H1 (cell line): ENCODE measurements at regions not wholly inside any gene's neighbourhood (a gene's known extent, or its start where the extent isn't known, plus 50 kb on each side); places are given as distances from the start of the nearest gene placed in this dataset.

Experiments
- CTCF ChIA-PET: fragments of 300-600 bp; sonication (Branson Sonifier 250); formaldehyde crosslinking; loops from one replicate; lab custom pipeline; 2021; ENCODE audit not compliant: partially characterized antibody; lab: Charles Lee
- POLR2A ChIA-PET: fragments of 300-600 bp; sonication (Branson Sonifier 250); formaldehyde crosslinking; loops from one replicate; lab custom pipeline; 2021; ENCODE audit warnings: inconsistent platforms; ENCODE audit not compliant: partially characterized antibody; lab: Charles Lee
- DNase-seq, 2 experiments: peaks; one replicate each; pipeline versions ENCODE4 v3.0.0 to v3.0.0-alpha.2; 2010 to 2022; ENCODE audit warnings: low spot score in 2 of 2, low read depth in 1 of 2, mixed read lengths in 1 of 2
- FAIRE-seq: peaks from 2 replicates; lab custom pipeline; 2011; peaks lifted over from hg19 to GRCh38; lab: Jason Lieb, UNC
- H2AFZ ChIP-seq: 2 replicates; pipeline ENCODE4 v1.8.1; 2012; ENCODE audit warnings: low read length, inconsistent platforms
- H2AK5ac ChIP-seq: 2 replicates; pipeline ENCODE4 v1.6.1; 2013; ENCODE audit warnings: low read depth, low read length
- H2BK120ac ChIP-seq: replicated peaks from 2 replicates; pipeline ENCODE3; 2013; ENCODE audit warnings: low read depth, low read length, inconsistent platforms
- H2BK12ac ChIP-seq: 2 replicates; pipeline ENCODE4 v1.6.1; 2013; ENCODE audit warnings: low read depth, low read length
- H2BK15ac ChIP-seq: 2 replicates; pipeline ENCODE4 v1.6.1; 2013; ENCODE audit warnings: low read length
- H2BK20ac ChIP-seq: 2 replicates; pipeline ENCODE4 v1.6.1; 2013; ENCODE audit warnings: low read length
- H2BK5ac ChIP-seq: 2 replicates; pipeline ENCODE4 v1.6.1; 2013; ENCODE audit warnings: low read depth, low read length
- H3K14ac ChIP-seq: 2 replicates; pipeline ENCODE4 v1.6.1; 2013; ENCODE audit warnings: inconsistent platforms; ENCODE audit not compliant: insufficient read length
- H3K18ac ChIP-seq: 2 replicates; pipeline ENCODE4 v1.6.1; 2013; ENCODE audit warnings: low read length; ENCODE audit errors: extremely low read depth
- H3K23ac ChIP-seq: 2 replicates; pipeline ENCODE4 v1.6.1; 2013; ENCODE audit warnings: inconsistent platforms; ENCODE audit not compliant: insufficient read length
- H3K23me2 ChIP-seq: 2 replicates; pipeline ENCODE4 v1.6.1; 2013; ENCODE audit warnings: low read depth, low read length
- H3K27ac ChIP-seq: 2 replicates; pipeline ENCODE4 v1.6.1; 2011; ENCODE audit warnings: low read depth, low read length, inconsistent platforms
- H3K27me3 ChIP-seq, 4 experiments: replicated peaks in 1 of 4; 1 replicate in 1 of 4; 2 replicates in 3 of 4; pipeline versions ENCODE4 v1.6.1 to v1.8.1; 2011 to 2013; ENCODE audit warnings: low read length in 3 of 4, mild to moderate bottlenecking in 3 of 4, inconsistent platforms in 2 of 4, mixed read lengths in 2 of 4, moderate library complexity in 1 of 4; ENCODE audit not compliant: control insufficient read depth in 3 of 4, insufficient read depth in 3 of 4; ENCODE audit errors: extremely low read depth in 1 of 4
- H3K36me3 ChIP-seq, 4 experiments: 2 replicates each; pipeline versions ENCODE4 v1.6.1 to v1.8.1; 2011 to 2013; ENCODE audit warnings: mild to moderate bottlenecking in 4 of 4, low read length in 3 of 4, moderate library complexity in 2 of 4, control low read depth in 1 of 4, inconsistent platforms in 1 of 4; ENCODE audit not compliant: insufficient read depth in 4 of 4, control insufficient read depth in 2 of 4
- H3K4ac ChIP-seq: replicated peaks from 2 replicates; pipeline ENCODE3; 2013; ENCODE audit warnings: low read length, low read depth, mixed read lengths, inconsistent platforms; ENCODE audit not compliant: insufficient read length
- H3K4me1 ChIP-seq, 4 experiments: replicated peaks in 1 of 4; 1 replicate in 1 of 4; 2 replicates in 3 of 4; pipeline versions ENCODE4 v1.6.1 to v1.8.1; 2011 to 2013; ENCODE audit warnings: low read length in 3 of 4, inconsistent platforms in 2 of 4, mixed read lengths in 1 of 4; ENCODE audit not compliant: insufficient read depth in 4 of 4, control insufficient read depth in 3 of 4
- H3K4me2 ChIP-seq, 2 experiments: 2 replicates each; pipeline versions ENCODE4 v1.6.1 to v1.8.1; 2011 to 2013; ENCODE audit warnings: low read depth in 2 of 2, low read length in 2 of 2, control low read depth in 1 of 2, inconsistent platforms in 1 of 2, mild to moderate bottlenecking in 1 of 2; ENCODE audit not compliant: insufficient read depth in 1 of 2
- H3K4me3 ChIP-seq, 4 experiments: fragments of 200-600, 300-600 bp in 1 of 4; sonication (generic), shearing (Covaris generic), sonication (Bioruptor Twin) in 1 of 4; 2 replicates each; pipeline versions ENCODE4 v1.5.1 to v1.8.1; 2011 to 2016; ENCODE audit warnings: low read length in 4 of 4, low read depth in 3 of 4, control low read depth in 2 of 4, inconsistent platforms in 2 of 4, mild to moderate bottlenecking in 2 of 4, mixed read lengths in 1 of 4, moderate library complexity in 1 of 4; ENCODE audit not compliant: insufficient read depth in 2 of 4; ENCODE audit errors: extremely low read depth in 1 of 4
- H3K56ac ChIP-seq: replicated peaks from 2 replicates; pipeline ENCODE3; 2013; ENCODE audit warnings: low read depth, mild to moderate bottlenecking, mixed read lengths, low read length, inconsistent platforms; ENCODE audit not compliant: insufficient read length
- H3K79me1 ChIP-seq: 2 replicates; pipeline ENCODE4 v1.6.1; 2013; ENCODE audit warnings: low read depth, low read length, control low read depth
- H3K79me2 ChIP-seq, 2 experiments: 2 replicates each; pipeline versions ENCODE4 v1.6.1 to v1.8.1; 2012 to 2013; ENCODE audit warnings: low read length in 2 of 2, mild to moderate bottlenecking in 2 of 2, inconsistent platforms in 1 of 2; ENCODE audit not compliant: insufficient read depth in 2 of 2, control insufficient read depth in 1 of 2
- H3K9ac ChIP-seq, 4 experiments: replicated peaks in 1 of 4; 1 replicate in 1 of 4; 2 replicates in 3 of 4; pipeline versions ENCODE4 v1.6.1 to v1.8.1; 2011 to 2013; ENCODE audit warnings: low read depth in 3 of 4, low read length in 3 of 4, control low read depth in 2 of 4, mild to moderate bottlenecking in 2 of 4, moderate library complexity in 2 of 4, inconsistent platforms in 1 of 4; ENCODE audit errors: extremely low read depth in 1 of 4
- H3K9me3 ChIP-seq, 2 experiments: 2 replicates each; pipeline versions ENCODE4 v1.6.1 to v1.8.1; 2012 to 2013; ENCODE audit warnings: mild to moderate bottlenecking in 2 of 2, moderate library complexity in 2 of 2, control low read depth in 1 of 2, inconsistent platforms in 1 of 2, low read depth in 1 of 2, low read length in 1 of 2, mixed read lengths in 1 of 2; ENCODE audit not compliant: insufficient read depth in 2 of 2
- H4K20me1 ChIP-seq, 2 experiments: replicated peaks in 1 of 2; 2 replicates each; pipeline versions ENCODE3 to v1.8.1; 2011 to 2013; ENCODE audit warnings: inconsistent platforms in 2 of 2, low read length in 2 of 2, mild to moderate bottlenecking in 1 of 2; ENCODE audit not compliant: insufficient read depth in 2 of 2, control insufficient read depth in 1 of 2
- H4K5ac ChIP-seq: 2 replicates; pipeline ENCODE4 v1.6.1; 2013; ENCODE audit warnings: low read length, low read depth, mixed read lengths, inconsistent platforms; ENCODE audit not compliant: insufficient read length
- H4K8ac ChIP-seq: 2 replicates; pipeline ENCODE4 v1.8.0; 2013; ENCODE audit warnings: mild to moderate bottlenecking, moderate library complexity, low read length, inconsistent platforms; ENCODE audit not compliant: insufficient read depth; ENCODE audit errors: extremely low read depth
- H4K91ac ChIP-seq: replicated peaks from 2 replicates; pipeline ENCODE3; 2013; ENCODE audit warnings: low read length, mixed read lengths, inconsistent platforms; ENCODE audit not compliant: insufficient read length
- BRCA1 ChIP-seq: IDR thresholded peaks from 2 replicates; pipeline ENCODE4 v1.6.1; 2012; ENCODE audit warnings: low read depth, low read length, improper control_type of control experiment
- CTCF ChIP-seq, 3 experiments: IDR thresholded peaks; 1 replicate in 2 of 3; 2 replicates in 1 of 3; pipeline versions ENCODE4 v1.5.1 to v1.6.1; 2011; ENCODE audit warnings: low read length in 3 of 3, mild to moderate bottlenecking in 3 of 3, inconsistent platforms in 2 of 3, low read depth in 1 of 3, moderate library complexity in 1 of 3; ENCODE audit not compliant: insufficient read depth in 1 of 3; ENCODE audit errors: control extremely low read depth in 1 of 3
- FOSL1 ChIP-seq: IDR thresholded peaks from 2 replicates; pipeline ENCODE4 v1.6.1; 2011; ENCODE audit warnings: mild to moderate bottlenecking, low read depth, low read length, moderate library complexity; ENCODE audit not compliant: insufficient read depth
- SIRT6 ChIP-seq: IDR thresholded peaks from one replicate; pipeline ENCODE4 v1.7.1; 2012; ENCODE audit warnings: low read length, inconsistent platforms
- SIX5 ChIP-seq: IDR thresholded peaks from 2 replicates; pipeline ENCODE4 v1.6.1; 2011; ENCODE audit warnings: mild to moderate bottlenecking, low read depth, low read length
- TAF1 ChIP-seq: IDR thresholded peaks from 2 replicates; pipeline ENCODE4 v1.6.1; 2011; ENCODE audit warnings: mild to moderate bottlenecking, low read depth, low read length
- TEAD4 ChIP-seq: IDR thresholded peaks from 2 replicates; pipeline ENCODE4 v1.6.1; 2012; ENCODE audit warnings: low read depth, low read length, inconsistent platforms, mixed read lengths
- WGBS, 2 experiments: shearing (Covaris generic) in 1 of 2; methylation state at CpG; one replicate each; pipeline versions ENCODE4 v1.1.6 to v1.1.7; 2013 to 2015; ENCODE audit warnings: low lambda C conversion rate in 2 of 2, mixed read lengths in 2 of 2, inconsistent platforms in 1 of 2, low coverage in 1 of 2, missing lambda C conversion rate in 1 of 2; ENCODE audit not compliant: insufficient replicate concordance in 2 of 2, insufficient coverage in 1 of 2, insufficient read length in 1 of 2; ENCODE audit errors: extremely low coverage in 1 of 2, missing lambda C conversion rate in 1 of 2; 5-methylcytosine and 5-hydroxymethylcytosine counted together

- H2BK12ac ChIP-seq = no peak overlapping the region
- H3K23ac ChIP-seq = no peak overlapping the region
- H2BK5ac ChIP-seq = no peak overlapping the region
- H3K79me2 ChIP-seq = no peaks in the 10 kb centered on the region
- H3K18ac ChIP-seq = no peak overlapping the region
- no peak overlapping the region for H2AFZ ChIP-seq
- no peaks in the 10 kb centered on the region for H3K23me2 ChIP-seq
- H2AK5ac ChIP-seq = no peak overlapping the region
- TF ChIP-seq BRCA1 (no peak), SIX5 (no peak), FOSL1 (no peak), SIRT6 (no peak), TAF1 (no peak), TEAD4 (no peak), CTCF (IDR thresholded peaks at IDR 0.05; ENCODE audit: control extremely low read depth in 1 of 3, insufficient read depth in 1 of 3, low read depth in 1 of 3, low read length in 3 of 3) (no peak)
- H2BK120ac ChIP-seq = no peak overlapping the region
- CTCF ChIA-PET = interaction anchor here (1.1 kb wide), 1 partner anchor 92 kb away, joined by 3 read pairs; no protein-coding TSS in a partner anchor
- WGBS, 2 experiments = 96% methylated on average over 1 of the region's 1 CpG; no CpG with 5 or more reads in 1 of the 2 experiments
- H3K79me1 ChIP-seq = no peaks in the 10 kb centered on the region
- no peaks in the 10 kb centered on the region for H3K36me3 ChIP-seq
- no peaks in the 10 kb centered on the region for H3K9me3 ChIP-seq
- H3K4ac ChIP-seq = no peak overlapping the region
- H2BK15ac ChIP-seq = no peak overlapping the region
- H3K9ac ChIP-seq = no peak overlapping the region
- H2BK20ac ChIP-seq = no peak overlapping the region
- H3K56ac ChIP-seq = no peak overlapping the region
- no peak for DNase-seq
- H4K8ac ChIP-seq = no peak overlapping the region
- no peaks in the 10 kb centered on the region for H3K27me3 ChIP-seq
- no peak overlapping the region for H3K14ac ChIP-seq
- no peak overlapping the region for H3K4me3 ChIP-seq
- no peaks in the 10 kb centered on the region for H3K4me1 ChIP-seq
- POLR2A ChIA-PET = no interaction called here
- no peak overlapping the region for H4K91ac ChIP-seq
- H4K20me1 ChIP-seq = no peaks in the 10 kb centered on the region
- no peak overlapping the region for H3K27ac ChIP-seq
- no peak overlapping the region for H3K4me2 ChIP-seq
- no peak overlapping the region for H4K5ac ChIP-seq
- FAIRE-seq = no peak
Observed at GRCh38 chr7:15813448-15813847, 127.0 kb upstream of the MEOX2 start.
